ENCODE measurements at regions not wholly inside any gene's neighbourhood (a gene's known extent, or its start where the extent isn't known, plus 50 kb on each side); places are given as distances from the start of the nearest gene placed in this dataset.
A peak's percentile ranks its signal among the peaks of the same experiment; 100 is the strongest.

DNA sequence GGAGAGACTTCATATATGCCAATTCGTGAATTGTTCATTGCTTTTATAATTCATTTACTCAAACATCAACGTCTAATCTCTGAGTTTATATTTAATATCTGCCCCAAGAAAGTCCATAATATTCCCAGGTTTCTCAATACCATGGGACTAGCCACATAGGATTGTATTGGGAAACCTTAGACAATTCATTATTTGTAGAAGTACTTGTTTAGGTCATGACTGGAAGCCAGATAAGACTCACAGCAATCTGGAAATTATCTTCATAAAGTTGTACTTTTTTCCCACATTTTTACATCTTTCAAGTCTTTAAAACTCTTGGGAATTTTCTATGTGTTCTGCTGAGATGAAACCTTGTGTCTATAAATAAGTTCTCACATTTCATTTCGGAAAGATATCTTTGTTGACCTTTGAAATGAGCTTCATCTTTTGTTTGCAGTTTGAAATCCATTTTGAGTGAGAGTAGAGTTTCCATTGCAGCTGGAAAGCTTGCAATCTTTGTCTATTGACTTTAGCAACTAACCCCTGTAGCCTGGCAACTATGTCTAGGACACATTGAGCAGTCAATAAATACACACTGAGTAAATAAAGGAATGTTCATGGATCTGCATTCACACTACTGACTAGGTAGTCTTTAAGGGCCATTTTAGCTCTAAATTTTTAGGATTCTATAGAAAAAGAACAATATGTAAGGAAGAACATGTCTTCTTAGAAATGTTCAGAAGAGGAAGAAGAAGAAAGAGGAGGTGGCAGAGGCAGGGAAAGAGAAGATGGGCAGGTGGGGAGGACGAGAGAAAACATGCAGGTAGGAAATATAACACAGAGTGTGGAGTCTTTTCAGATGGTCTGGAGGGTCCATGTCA, 154.4 kb downstream of the LRIG3 start:
- no peak for TF ChIP-seq ZFX (IDR thresholded peaks at IDR 0.05)
- TF ChIP-seq, protein P1, sequence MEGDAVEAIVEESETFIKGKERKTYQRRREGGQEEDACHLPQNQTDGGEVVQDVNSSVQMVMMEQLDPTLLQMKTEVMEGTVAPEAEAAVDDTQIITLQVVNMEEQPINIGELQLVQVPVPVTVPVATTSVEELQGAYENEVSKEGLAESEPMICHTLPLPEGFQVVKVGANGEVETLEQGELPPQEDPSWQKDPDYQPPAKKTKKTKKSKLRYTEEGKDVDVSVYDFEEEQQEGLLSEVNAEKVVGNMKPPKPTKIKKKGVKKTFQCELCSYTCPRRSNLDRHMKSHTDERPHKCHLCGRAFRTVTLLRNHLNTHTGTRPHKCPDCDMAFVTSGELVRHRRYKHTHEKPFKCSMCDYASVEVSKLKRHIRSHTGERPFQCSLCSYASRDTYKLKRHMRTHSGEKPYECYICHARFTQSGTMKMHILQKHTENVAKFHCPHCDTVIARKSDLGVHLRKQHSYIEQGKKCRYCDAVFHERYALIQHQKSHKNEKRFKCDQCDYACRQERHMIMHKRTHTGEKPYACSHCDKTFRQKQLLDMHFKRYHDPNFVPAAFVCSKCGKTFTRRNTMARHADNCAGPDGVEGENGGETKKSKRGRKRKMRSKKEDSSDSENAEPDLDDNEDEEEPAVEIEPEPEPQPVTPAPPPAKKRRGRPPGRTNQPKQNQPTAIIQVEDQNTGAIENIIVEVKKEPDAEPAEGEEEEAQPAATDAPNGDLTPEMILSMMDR (conservative IDR thresholded peaks at IDR 0.05): no peak
- H3K27ac ChIP-seq: peak overlapping the region; percentile 66; the same call in 1 of the 2 replicates

DNA sequence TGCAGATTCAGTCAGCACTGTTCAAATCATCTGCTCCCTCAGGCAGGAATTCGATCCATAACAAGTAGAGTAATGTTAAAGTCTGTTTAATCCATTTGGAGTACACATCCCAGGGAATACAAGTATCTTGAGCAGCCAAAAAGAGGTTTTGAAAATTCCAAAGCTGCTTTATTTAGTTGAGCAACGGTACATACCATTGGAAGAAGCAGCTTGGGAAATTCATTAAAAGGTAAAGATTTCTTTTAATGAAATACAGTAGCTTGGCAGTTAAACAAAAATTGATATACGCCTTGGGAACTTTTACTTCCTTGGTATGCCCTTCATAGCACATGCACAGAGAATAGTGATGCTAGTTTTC, 153.8 kb downstream of the LRIG3 start:
- TF ChIP-seq, protein P1 (conservative IDR thresholded peaks at IDR 0.05): no peak
- no peak for TF ChIP-seq ZFX (IDR thresholded peaks at IDR 0.05)
- peak overlapping the region; percentile 66; the same call in 1 of the 2 replicates for H3K27ac ChIP-seq

DNA sequence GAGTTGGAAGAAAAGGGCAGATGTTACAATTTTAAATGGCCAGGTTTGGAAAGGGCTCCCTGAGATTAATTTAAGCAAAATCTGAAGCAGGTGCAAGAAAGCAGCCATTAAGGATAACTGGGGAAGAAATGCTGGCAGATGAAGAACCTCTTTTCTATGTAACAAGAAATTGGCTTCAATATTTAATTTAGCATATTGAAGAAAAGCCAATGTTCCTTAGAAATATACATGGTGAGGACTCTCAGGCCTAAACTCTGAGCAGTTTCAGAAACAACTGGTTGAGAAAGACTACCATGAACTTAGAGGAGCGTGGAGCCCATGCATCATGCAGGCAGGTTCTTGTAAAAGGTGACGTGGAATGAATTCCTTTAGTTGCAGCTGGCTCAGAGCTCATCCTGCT, 152.8 kb downstream of the LRIG3 start:
- H3K27ac ChIP-seq: no peak overlapping the region
- TF ChIP-seq, protein P1 (conservative IDR thresholded peaks at IDR 0.05): no peak
- TF ChIP-seq ZFX (IDR thresholded peaks at IDR 0.05): no peak

DNA sequence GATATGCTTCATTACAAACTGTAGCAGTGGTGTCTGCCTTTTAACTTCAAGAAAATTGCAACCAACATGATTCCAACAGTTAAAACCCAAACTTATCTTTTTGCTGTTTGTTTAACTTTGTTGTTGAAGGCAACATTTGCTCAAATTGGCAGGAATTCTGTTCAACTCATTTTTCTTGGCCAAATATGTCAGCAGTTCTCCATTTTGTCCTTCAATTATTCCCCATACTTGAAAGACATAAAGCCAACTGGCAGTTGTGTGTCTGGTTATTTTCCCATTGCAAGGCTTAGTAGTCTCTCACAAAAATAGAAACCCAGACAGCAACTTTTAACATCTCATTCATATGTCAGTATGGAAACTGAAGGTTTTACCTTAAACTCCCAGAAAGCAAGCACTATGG, 146.3 kb downstream of the LRIG3 start:
- TF ChIP-seq, protein P1 (conservative IDR thresholded peaks at IDR 0.05): no peak
- TF ChIP-seq ZFX (IDR thresholded peaks at IDR 0.05): no peak
- no peak overlapping the region for H3K27ac ChIP-seq

DNA sequence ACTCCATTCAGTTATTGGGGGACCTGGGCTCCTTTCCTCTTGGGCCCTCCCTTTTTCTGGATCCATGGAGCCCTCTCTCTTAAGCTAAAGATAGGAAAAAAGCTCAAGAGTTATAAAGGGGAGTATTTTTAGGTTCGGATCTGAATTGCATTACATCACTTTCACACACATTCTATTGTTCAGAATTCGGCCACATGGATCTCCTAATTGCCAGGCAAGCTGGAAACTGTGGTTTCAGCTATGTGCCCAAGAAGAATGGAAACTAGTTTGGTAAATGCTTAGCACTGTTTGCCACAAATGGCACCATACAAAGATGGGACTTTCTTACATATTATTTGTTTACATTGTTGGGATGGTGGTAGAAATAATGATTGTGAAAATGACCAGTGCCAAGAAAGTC, 145.6 kb downstream of the LRIG3 start:
- no peak overlapping the region for H3K27ac ChIP-seq

DNA sequence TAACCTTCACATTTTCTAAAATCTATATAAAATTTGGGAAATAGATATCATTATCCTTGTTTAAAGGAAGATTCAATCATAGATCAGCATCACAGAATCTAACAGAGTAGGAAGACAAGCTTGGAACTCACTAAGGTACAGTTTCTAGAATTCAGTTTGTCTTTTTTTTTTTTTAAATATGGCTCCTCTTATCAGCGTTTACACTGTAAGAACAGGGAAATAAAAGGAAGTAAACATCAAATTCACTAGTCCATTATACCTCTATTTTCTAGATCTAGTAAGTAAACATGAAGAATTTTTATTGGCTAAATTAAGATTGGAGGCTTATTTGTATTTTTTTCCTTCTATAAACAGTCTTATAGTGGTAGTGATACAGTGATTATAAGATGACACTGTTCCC, 144.9 kb downstream of the LRIG3 start:
- TF ChIP-seq, protein P1 (conservative IDR thresholded peaks at IDR 0.05): no peak
- TF ChIP-seq ZFX (IDR thresholded peaks at IDR 0.05): no peak

More for the DNA sequence above, 145.6 kb downstream of the LRIG3 start:
- TF ChIP-seq ZFX (IDR thresholded peaks at IDR 0.05): no peak
- TF ChIP-seq, protein P1 (conservative IDR thresholded peaks at IDR 0.05): no peak

DNA sequence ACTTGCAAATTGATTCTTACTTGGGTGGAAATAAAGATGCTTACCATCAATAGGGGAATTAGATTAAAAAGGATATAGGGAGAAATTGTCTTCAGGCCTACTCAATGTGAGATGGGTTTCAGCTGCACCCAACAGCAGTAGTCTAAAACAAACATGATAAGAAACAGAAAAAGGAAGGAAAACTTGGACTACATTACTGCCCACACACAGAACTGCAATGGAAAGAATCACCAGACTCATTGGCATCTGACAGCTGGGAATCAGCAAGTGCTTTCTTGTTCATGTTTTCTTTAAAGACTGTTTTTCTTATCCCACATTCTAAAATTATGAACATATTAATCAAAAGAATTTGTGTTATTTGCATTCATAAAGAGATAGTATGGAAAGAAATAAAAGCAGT, 144.2 kb downstream of the LRIG3 start:
- no peak overlapping the region for H3K27ac ChIP-seq
- no peak for TF ChIP-seq ZFX (IDR thresholded peaks at IDR 0.05)
- TF ChIP-seq, protein P1 (conservative IDR thresholded peaks at IDR 0.05): no peak

More for the DNA sequence above, 144.9 kb downstream of the LRIG3 start:
- H3K27ac ChIP-seq: no peak overlapping the region

Measured in C4-2B (cell line).